GM21825 (cell line): ENCODE measurements at regions not wholly inside any gene's neighbourhood (a gene's known extent, or its start where the extent isn't known, plus 50 kb on each side); places are given as distances from the start of the nearest gene placed in this dataset.
"Not testable (repeated sequence)": the region's sequence is repeated elsewhere in the genome, so short reads cannot be mapped to it uniquely, and the experiment has no call there.

Source experiments
- ATAC-seq: cut with Tn5 transposase; IDR thresholded peaks from one replicate; pipeline ENCODE4 v1.9.1; 2021; ENCODE audit warnings: mild to moderate bottlenecking, moderate library complexity; ENCODE audit not compliant: unreplicated experiment

DNA sequence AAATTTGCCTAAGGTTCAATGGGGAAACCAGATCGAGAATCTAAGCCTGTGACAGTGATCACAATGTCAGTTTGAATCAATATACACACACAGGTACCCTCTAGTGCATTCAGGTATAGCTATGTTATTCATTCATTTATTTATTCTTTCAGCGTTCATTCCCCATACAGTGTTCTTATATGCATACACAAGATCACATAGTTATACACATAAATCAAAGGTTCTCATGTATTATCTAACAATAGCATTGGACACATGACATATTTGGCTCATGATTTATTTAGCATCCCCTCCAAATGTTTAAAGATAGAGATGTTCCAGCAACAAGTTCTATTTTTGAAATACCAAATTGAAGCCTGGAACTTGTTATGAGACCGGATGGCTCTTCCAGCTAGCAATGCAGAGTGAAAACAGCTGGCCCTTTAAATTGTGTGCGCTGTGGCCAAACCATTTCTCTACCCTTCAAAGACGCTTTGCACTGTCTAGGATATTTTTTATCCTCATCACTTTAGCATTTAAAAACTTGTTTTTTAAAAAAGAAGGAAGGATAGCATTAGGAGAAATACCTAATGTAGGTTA is 131.0 kb downstream of the ATXN3L start:
- no peak for ATAC-seq

DNA sequence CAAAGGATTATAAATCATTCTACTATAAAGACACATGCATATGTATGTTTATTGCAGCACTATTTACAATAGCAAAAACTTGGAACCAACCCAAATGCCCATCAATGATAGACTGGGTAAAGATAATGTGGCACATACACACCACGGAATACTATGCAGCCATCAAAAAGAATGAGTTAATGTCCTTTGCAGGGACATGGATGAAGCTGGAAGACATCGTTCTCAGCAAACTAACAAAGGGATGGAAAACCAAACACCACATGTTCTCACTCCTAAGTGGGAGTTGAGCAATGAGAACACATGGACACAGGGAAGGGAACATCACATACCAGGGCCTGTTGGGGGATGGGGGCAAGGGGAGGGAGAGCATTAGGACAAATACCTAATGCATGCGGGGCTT is 133.2 kb downstream of the ATXN3L start:
- not testable (repeated sequence) for ATAC-seq

- no peak for ATAC-seq
These were observed 136.4 kb upstream of the FAM9C start for GRCh38 chrX:13180807-13181206.

GRCh38 chrX:13179586-13179985 is 135.2 kb upstream of the FAM9C start:
- no peak for ATAC-seq

- no peak for ATAC-seq
These were observed 134.7 kb upstream of the FAM9C start for GRCh38 chrX:13179100-13179499.

- ATAC-seq: no peak
These were observed 133.6 kb upstream of the FAM9C start for GRCh38 chrX:13177921-13178566.

GRCh38 chrX:13175056-13175455 is 130.6 kb upstream of the FAM9C start:
- no peak for ATAC-seq

GRCh38 chrX:13170966-13171558 is 126.6 kb upstream of the FAM9C start:
- ATAC-seq: no peak

DNA sequence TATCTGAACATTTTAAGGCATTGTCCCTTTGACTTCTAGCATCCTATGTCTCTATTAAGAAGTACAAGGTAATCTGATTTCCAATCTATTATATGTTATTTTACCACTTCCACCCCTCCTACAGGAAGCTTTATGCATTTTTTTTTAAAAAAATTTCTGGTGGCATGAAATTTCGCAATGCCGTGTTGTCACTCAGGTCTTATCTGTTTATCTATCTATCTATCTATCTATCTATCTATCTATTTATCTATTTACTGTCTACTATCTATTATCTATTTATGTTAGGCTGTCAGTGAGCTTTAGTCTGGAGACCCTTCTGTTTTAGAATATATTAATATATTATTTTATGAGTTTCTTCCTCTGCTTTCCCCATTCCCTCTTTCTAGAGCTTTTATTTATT is 125.3 kb upstream of the FAM9C start:
- no peak for ATAC-seq

- no peak for ATAC-seq
These were observed 123.8 kb upstream of the FAM9C start for GRCh38 chrX:13168269-13168668.

DNA sequence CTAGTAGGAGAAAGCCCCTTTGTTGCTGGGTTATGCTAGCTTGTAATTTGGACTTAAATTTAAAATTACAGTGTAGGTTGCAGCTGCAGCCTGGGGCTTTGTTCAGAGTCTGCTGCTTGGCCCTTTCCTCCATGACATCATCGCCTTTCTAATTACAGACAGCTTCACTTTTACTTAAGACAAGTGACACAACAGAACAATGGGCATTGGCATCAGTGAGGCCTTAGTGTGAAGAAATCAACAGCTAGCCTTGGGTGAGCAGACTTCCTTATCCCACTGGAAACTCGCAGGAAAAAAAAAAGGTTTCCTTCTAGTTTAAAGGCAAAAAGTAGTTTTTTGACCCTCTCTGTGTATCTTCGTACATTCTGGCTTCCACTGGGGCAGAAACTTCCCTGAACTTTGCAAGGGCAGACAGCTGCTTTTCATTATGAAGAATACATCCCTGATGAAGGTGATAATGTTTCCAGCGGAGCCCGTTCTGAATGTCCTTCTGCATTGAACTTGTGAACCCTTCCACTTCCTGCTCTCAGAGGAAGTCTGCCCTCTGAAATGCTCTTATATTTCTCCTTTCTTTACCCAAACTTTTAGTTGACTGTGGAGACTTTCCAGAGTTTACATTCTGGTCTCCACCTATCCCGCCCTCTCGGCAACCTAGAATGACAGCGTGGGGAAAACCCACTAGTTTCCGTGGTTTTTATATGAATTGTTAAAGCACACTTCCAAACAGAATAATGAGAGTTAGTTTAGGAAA is 123.2 kb upstream of the FAM9C start:
- no peak for ATAC-seq

- no peak for ATAC-seq
These were observed 121.1 kb upstream of the FAM9C start for GRCh38 chrX:13165266-13166189.

GRCh38 chrX:13164611-13165010 is 120.2 kb upstream of the FAM9C start:
- ATAC-seq: no peak

DNA sequence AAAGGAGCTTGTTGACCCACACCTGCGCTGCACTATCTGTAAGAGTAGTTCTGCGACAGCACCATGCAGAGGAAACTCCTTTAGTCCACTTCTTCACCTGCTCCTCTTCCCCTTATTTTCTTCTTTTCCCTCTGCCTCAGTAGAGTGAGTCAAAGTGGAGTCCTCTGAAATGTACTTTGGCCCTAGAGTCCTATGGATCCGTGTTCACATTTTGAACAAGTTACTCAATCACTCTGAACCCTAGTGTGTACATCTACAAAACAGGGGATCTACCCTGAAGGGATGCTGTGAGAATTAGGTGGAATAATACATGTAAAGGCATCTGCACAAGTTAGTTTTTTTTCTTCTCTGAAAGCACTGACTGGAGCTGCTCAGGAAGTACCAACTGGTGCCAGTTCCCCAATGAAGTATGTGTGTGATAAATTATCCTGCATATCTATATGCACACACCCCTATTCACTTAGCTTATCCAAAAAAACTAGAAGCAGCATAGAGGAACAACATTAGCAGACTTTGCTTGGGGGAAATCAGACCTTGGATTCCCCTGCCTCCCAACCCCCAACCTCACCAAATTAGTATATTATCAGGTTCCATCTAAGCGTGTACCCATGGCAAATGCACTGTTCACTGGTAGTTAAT is 118.5 kb upstream of the FAM9C start:
- no peak for ATAC-seq

GRCh38 chrX:13159886-13160285 is 115.5 kb upstream of the FAM9C start:
- ATAC-seq: no peak

DNA sequence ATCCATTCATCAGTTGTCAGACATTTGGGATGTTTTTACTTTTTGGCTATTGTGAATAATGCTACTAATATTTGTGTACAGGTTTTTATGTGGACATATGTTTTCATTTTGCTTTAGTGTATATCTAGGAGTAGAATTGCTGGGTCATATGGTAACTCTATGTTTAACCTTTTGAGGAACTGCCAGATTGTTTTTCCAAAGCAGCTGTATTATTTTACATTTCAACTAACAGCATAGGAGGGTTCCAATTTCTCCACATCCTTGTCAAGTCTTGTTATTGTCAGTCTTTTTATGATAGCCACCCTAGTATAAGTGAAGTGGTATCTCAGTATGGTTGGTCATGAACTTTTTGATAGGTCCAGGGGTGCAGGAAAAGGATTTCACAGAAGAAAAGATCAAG is 114.5 kb upstream of the FAM9C start:
- no peak for ATAC-seq

GRCh38 chrX:13155550-13155949 is 111.1 kb upstream of the FAM9C start:
- not testable (repeated sequence) for ATAC-seq

GRCh38 chrX:13153796-13154195 is 109.4 kb upstream of the FAM9C start:
- ATAC-seq: no peak

DNA sequence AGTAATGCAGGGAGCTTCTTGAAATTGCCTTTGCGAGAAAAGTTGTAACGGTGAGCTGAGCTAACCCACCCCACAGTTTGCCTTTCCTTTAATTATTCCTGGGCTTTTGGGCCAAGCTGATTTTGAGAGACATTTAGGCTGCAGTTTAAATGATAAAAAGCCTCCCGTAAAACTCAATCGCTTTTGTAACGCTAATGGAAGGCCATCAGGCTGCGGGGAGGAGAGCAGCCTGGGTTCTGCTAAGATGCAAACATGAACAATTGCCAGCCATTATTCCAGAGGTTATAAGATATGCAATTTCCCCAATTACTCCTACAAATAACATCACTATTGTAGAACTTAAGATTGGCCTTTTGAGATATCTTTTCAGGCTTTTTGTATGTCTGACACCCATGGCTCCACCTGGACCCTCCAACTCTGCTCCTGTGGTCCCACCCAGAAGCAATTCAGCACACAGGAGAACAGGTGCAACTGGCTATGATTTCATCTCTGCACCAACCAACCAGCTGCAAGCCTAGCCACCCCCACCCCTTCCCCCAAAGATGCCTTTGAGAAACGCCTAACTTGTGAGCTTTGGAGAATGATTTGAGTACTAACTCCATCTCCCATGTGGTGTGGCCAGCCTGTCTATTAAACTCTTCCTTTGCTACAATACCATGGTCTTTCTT is 108.2 kb upstream of the FAM9C start:
- no peak for ATAC-seq
